Neural cell (in vitro differentiated cells): ENCODE measurements at regions not wholly inside any gene's neighbourhood (a gene's known extent, or its start where the extent isn't known, plus 50 kb on each side); places are given as distances from the start of the nearest gene placed in this dataset.

Source experiments
- CTCF ChIP-seq: fragments of 450-650 bp; IDR thresholded peaks from 2 replicates; pipeline ENCODE4 v1.5.1; 2014; ENCODE audit warnings: antibody characterized with exemption, mild to moderate bottlenecking, moderate library complexity; ENCODE audit not compliant: poor library complexity, severe bottlenecking
- EZH2 ChIP-seq: fragments of 200-600, 300-800 bp; shearing (Covaris generic), sonication (generic); IDR thresholded peaks from 2 replicates; pipeline ENCODE4 v1.6.1; 2014; ENCODE audit warnings: antibody characterized with exemption, low read length, borderline replicate concordance, mild to moderate bottlenecking; ENCODE audit not compliant: insufficient read depth, poor library complexity, severe bottlenecking
- POLR2AphosphoS5 ChIP-seq: IDR thresholded peaks from 2 replicates; pipeline ENCODE4 v1.6.1; 2012
- TAF1 ChIP-seq: IDR thresholded peaks from 2 replicates; pipeline ENCODE4 v1.6.1; 2012; ENCODE audit warnings: low read depth

GRCh38 chr6:144574796-144575195 is 289.7 kb downstream of the UTRN start:
- TF ChIP-seq CTCF (no peak), POLR2AphosphoS5 (no peak), TAF1 (no peak), EZH2 (no peak)
